ENCODE measurements at regions not wholly inside any gene's neighbourhood (a gene's known extent, or its start where the extent isn't known, plus 50 kb on each side); places are given as distances from the start of the nearest gene placed in this dataset.
A peak's percentile ranks its signal among the peaks of the same experiment; 100 is the strongest.

- Histone ChIP-seq H3K36me3 (no peaks in the 10 kb centered on the region), H3K4me1 (no peaks in the 10 kb centered on the region), H3K9me3 (no peaks in the 10 kb centered on the region), H3K27ac (no peak overlapping the region), H3K4me3 (no peak overlapping the region), H3K27me3 (replicated peaks in 1 of 7) (peaks cover 0 to 80% (median 0%) of the 10 kb centered on the region in 7 donors)
- DNase-seq: no peak
- TF ChIP-seq POLR2AphosphoS5 (IDR thresholded peaks at IDR 0.05) (no peak), CTCF (IDR thresholded peaks at IDR 0.05 in 8 of 11, conservative IDR thresholded peaks at IDR 0.05 in 3 of 11) (no peak), POLR2A (IDR thresholded peaks at IDR 0.05) (no peak)
- intact Hi-C loops (cut with DNase I; ENCODE audit: low total_unique reads): no loop called here
- WGBS, 5 donors: 69 to 77% (median 75%) methylated on average over 11 of the region's 11 CpGs
These were observed 615.4 kb downstream of the PTPRU start for GRCh38 chr1:29851691-29852090.

DNA sequence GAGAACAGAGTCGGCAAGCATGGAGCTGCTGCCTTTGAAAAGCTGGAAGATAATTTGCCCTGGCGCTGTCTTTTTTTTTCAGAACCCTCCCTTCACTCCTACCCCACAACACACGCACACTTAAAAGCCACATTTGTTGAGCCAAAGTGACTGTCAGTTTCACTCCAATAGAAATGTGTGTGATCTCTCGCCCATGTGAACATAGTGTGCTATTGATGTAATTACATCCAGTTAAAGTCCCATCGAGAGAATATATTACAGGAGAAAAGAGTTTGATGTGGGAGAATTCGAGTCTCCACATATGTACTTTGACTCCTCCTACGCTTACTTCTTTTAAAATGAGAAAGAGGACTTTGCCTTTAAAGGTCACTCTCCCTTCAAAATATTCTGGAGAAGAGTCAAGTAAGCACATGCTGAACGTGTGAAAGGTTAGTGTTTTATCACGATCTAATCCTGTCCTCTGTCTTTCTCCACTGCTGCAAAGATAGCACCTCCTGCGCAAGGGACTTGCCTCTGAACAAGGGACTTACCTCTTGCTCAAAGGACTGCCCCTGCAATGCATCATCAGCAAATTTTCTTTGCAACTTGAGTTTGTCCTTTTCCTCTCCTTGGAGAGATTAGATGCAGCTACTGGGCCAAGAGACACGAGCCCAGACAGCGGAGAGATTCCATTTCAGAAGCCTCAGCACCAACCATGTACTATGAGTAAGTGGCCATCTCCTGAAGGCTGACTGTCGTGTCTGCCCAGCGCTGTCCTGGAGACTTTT is 613.9 kb downstream of the PTPRU start:
- TF ChIP-seq POLR2AphosphoS5 (IDR thresholded peaks at IDR 0.05) (no peak), POLR2A (IDR thresholded peaks at IDR 0.05) (no peak), CTCF (IDR thresholded peaks at IDR 0.05 in 8 of 11, conservative IDR thresholded peaks at IDR 0.05 in 3 of 11) (no peak)
- H3K27ac ChIP-seq: no peak overlapping the region
- no peaks in the 10 kb centered on the region for H3K36me3 ChIP-seq
- H3K4me3 ChIP-seq: no peak overlapping the region
- no peak for DNase-seq
- WGBS, 5 donors: 66 to 73% (median 72%) methylated on average over 14 of the region's 14 CpGs
- no peaks in the 10 kb centered on the region for H3K9me3 ChIP-seq
- intact Hi-C loops (cut with DNase I; ENCODE audit: low total_unique reads): no loop called here
- H3K4me1 ChIP-seq: no peaks in the 10 kb centered on the region
- peaks cover 0 to 77% (median 0%) of the 10 kb centered on the region in 7 donors for H3K27me3 ChIP-seq (replicated peaks in 1 of 7)

GRCh38 chr1:29849038-29849750 is 612.9 kb downstream of the PTPRU start:
- peak; percentile 29 for DNase-seq
- H3K27ac ChIP-seq: no peak overlapping the region
- peaks cover 0 to 73% (median 0%) of the 10 kb centered on the region in 7 donors for H3K27me3 ChIP-seq (replicated peaks in 1 of 7)
- TF ChIP-seq POLR2AphosphoS5 (IDR thresholded peaks at IDR 0.05) (no peak), CTCF (IDR thresholded peaks at IDR 0.05 in 8 of 11, conservative IDR thresholded peaks at IDR 0.05 in 3 of 11) (peak in 8 of 11 experiments; percentile 5 to 48 (median 34))
- no peaks in the 10 kb centered on the region for H3K36me3 ChIP-seq
- no peak overlapping the region for H3K4me3 ChIP-seq
- intact Hi-C loops (cut with DNase I; ENCODE audit: low total_unique reads): no loop called here
- no peaks in the 10 kb centered on the region for H3K4me1 ChIP-seq
- 65 to 70% (median 67%) methylated on average over 10 of the region's 10 CpGs for WGBS, 5 donors
- no peaks in the 10 kb centered on the region for H3K9me3 ChIP-seq

GRCh38 chr1:29845910-29846309 is 609.6 kb downstream of the PTPRU start:
- Histone ChIP-seq H3K4me1 (no peaks in the 10 kb centered on the region), H3K27ac (no peak overlapping the region), H3K4me3 (no peak overlapping the region), H3K9me3 (peaks cover 0 to 21% (median 19%) of the 10 kb centered on the region in 8 donors), H3K27me3 (replicated peaks in 1 of 7) (peaks cover 0 to 60% (median 0%) of the 10 kb centered on the region in 7 donors), H3K36me3 (no peaks in the 10 kb centered on the region)
- WGBS, 5 donors: 60 to 72% (median 64%) methylated on average over 12 of the region's 12 CpGs
- intact Hi-C loops (cut with DNase I; ENCODE audit: low total_unique reads): no loop called here
- no peak for TF ChIP-seq POLR2A (IDR thresholded peaks at IDR 0.05)
- TF ChIP-seq POLR2AphosphoS5 (IDR thresholded peaks at IDR 0.05): no peak
- no peak for TF ChIP-seq CTCF (IDR thresholded peaks at IDR 0.05 in 8 of 11, conservative IDR thresholded peaks at IDR 0.05 in 3 of 11)
- DNase-seq: no peak

Data from spleen (tissue), 11 donors.